ENCODE measurements at regions not wholly inside any gene's neighbourhood (a gene's known extent, or its start where the extent isn't known, plus 50 kb on each side); places are given as distances from the start of the nearest gene placed in this dataset.

DNA sequence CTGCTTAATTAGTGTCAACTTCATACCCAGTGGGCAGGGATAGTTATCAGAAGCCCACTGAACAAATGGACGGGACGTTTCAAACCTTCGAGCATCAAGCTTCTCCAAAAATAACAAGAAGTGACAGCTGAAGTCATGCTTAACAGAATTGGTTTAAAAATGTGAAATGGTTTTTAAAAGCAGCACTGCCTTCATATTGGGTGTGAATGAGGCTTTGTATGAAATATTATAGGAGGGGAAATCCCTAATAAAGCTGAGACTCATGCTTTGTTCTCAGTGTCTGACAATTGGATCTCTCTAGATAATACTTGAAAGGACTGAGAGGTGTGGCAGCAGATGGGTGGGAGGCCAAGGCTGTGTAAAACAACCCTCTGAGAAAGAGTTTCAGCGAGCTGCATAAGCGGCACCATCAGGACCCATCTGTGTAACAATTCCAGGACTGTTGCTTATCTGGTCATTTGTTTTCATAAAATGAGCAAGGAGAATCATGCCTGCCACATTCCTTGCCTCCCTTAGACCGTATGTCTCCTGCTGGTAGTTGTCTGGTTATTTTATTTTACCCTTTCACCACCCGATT, 667.7 kb downstream of the DIAPH3 start:
- Mint-ChIP-seq H3K4me3 (no peak overlapping the region), H3K36me3 (no peaks in the 10 kb centered on the region), H3K9me3 (no peaks in the 10 kb centered on the region), H3K27ac (no peak overlapping the region), H3K27me3 (no peaks in the 10 kb centered on the region), H3K4me1 (peaks cover 0 to 2% (median 0%) of the 10 kb centered on the region in 3 donors)
- Histone ChIP-seq H3K27me3 (replicated peaks in 1 of 2; ENCODE audit: control insufficient read depth in 2 of 2, extremely low read depth in 1 of 2, insufficient read depth in 2 of 2, low read length in 1 of 2) (no peaks in the 10 kb centered on the region), H3K4me1 (ENCODE audit: control insufficient read depth in 1 of 2, extremely low read depth in 1 of 2, insufficient read depth in 2 of 2, low read length in 2 of 2) (no peaks in the 10 kb centered on the region), H3K36me3 (ENCODE audit: control insufficient read depth in 2 of 2, extremely low read depth in 1 of 2, insufficient read depth in 1 of 2, low read length in 1 of 2) (no peaks in the 10 kb centered on the region), H3K9me3 (no peaks in the 10 kb centered on the region), H3K27ac (ENCODE audit: low read length) (no peak overlapping the region), H3K4me3 (ENCODE audit: control insufficient read depth in 1 of 2, extremely low read depth in 1 of 2, low read length in 1 of 2) (no peak overlapping the region)
- ChIA-PET POLR2A (no interaction called here), CTCF (no interaction called here)
- DNase-seq (no peak), ATAC-seq (replicated peaks in 1 of 4) (no peak)
- WGBS (ENCODE audit: insufficient coverage), result 85% methylated on average over 2 of the region's 7 CpGs

DNA sequence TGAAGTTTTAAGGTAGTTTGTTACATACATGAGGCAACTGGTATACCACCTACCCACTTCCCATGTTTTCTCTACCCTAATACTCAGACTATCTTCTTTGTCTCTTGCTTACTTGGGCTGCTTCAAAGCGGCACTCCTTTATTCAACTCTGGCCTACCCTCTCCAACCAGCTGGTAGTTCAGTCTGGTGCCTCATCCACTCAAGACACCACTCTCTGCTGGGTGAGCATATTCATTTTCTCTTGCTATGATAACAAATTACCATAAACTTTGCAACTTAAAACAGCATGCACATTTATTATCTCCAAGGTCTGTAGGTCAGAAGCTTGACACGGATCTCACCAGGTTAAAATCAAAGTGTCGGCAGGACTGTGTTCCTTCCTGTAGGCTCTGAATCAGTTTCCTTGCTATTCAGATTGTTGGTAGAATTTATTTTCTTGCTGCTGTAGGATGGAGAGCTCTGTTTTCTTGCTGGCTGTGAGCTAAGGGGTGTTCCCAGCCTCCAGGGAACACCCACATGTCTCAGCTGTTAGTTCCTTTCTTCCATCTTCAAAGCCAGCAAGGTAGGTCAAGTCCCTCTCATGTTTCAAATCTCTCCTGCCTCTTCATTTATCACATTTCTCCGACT, 666.0 kb downstream of the DIAPH3 start:
- H3K36me3 ChIP-seq (ENCODE audit: control insufficient read depth in 2 of 2, extremely low read depth in 1 of 2, insufficient read depth in 1 of 2, low read length in 1 of 2), result no peaks in the 10 kb centered on the region
- no peaks in the 10 kb centered on the region for H3K9me3 ChIP-seq
- H3K27me3 ChIP-seq (replicated peaks in 1 of 2; ENCODE audit: control insufficient read depth in 2 of 2, extremely low read depth in 1 of 2, insufficient read depth in 2 of 2, low read length in 1 of 2), result no peaks in the 10 kb centered on the region
- H3K27me3 Mint-ChIP-seq, result no peaks in the 10 kb centered on the region
- H3K27ac Mint-ChIP-seq, result no peak overlapping the region
- ChIA-PET CTCF (no interaction called here), POLR2A (interaction anchor here in 1 of 2 donors (0.6 kb wide), 1 partner anchor 30 kb away, joined by 3 read pairs; no protein-coding TSS in a partner anchor)
- H3K4me1 Mint-ChIP-seq, result peaks cover 0 to 2% (median 0%) of the 10 kb centered on the region in 3 donors
- no peak overlapping the region for H3K4me3 Mint-ChIP-seq
- no peaks in the 10 kb centered on the region for H3K4me1 ChIP-seq (ENCODE audit: control insufficient read depth in 1 of 2, extremely low read depth in 1 of 2, insufficient read depth in 2 of 2, low read length in 2 of 2)
- no peaks in the 10 kb centered on the region for H3K9me3 Mint-ChIP-seq
- H3K36me3 Mint-ChIP-seq, result no peaks in the 10 kb centered on the region
- DNase-seq, result no peak
- H3K27ac ChIP-seq (ENCODE audit: low read length), result no peak overlapping the region
- no peak for ATAC-seq (replicated peaks in 1 of 4)
- no peak overlapping the region for H3K4me3 ChIP-seq (ENCODE audit: control insufficient read depth in 1 of 2, extremely low read depth in 1 of 2, low read length in 1 of 2)
- WGBS (ENCODE audit: insufficient coverage), result 100% methylated on average over 3 of the region's 4 CpGs

DNA sequence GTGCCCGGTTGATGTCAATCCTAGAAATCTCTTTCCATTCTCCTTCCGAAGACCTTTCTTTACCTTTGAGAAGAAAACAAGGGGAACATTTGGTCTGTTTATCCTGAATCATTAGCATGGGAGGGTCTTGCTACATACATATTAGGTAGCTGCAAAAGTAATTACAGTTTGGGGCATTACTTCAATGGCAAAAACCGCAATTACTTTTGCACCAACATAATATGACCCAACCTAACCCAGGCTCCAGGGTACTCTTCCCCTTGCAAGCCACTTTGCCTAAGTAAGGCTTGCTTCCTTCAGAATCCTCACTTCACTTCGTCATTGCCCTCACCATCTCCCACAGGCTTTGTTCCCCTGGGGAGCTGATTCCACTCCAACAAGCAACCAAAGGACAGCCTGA, 662.7 kb downstream of the DIAPH3 start:
- Histone ChIP-seq H3K4me3 (ENCODE audit: control insufficient read depth in 1 of 2, extremely low read depth in 1 of 2, low read length in 1 of 2) (no peak overlapping the region), H3K9me3 (no peaks in the 10 kb centered on the region), H3K27me3 (replicated peaks in 1 of 2; ENCODE audit: control insufficient read depth in 2 of 2, extremely low read depth in 1 of 2, insufficient read depth in 2 of 2, low read length in 1 of 2) (no peaks in the 10 kb centered on the region), H3K27ac (ENCODE audit: low read length) (no peak overlapping the region), H3K36me3 (ENCODE audit: control insufficient read depth in 2 of 2, extremely low read depth in 1 of 2, insufficient read depth in 1 of 2, low read length in 1 of 2) (no peaks in the 10 kb centered on the region), H3K4me1 (ENCODE audit: control insufficient read depth in 1 of 2, extremely low read depth in 1 of 2, insufficient read depth in 2 of 2, low read length in 2 of 2) (no peaks in the 10 kb centered on the region)
- H3K4me3 Mint-ChIP-seq, result no peak overlapping the region
- ATAC-seq (replicated peaks in 1 of 4) (no peak), DNase-seq (no peak)
- CTCF ChIA-PET, result no interaction called here
- POLR2A ChIA-PET, result no interaction called here
- no peaks in the 10 kb centered on the region for H3K27me3 Mint-ChIP-seq
- WGBS (ENCODE audit: insufficient coverage), result 83% methylated on average over 2 of the region's 4 CpGs
- H3K27ac Mint-ChIP-seq, result no peak overlapping the region
- no peaks in the 10 kb centered on the region for H3K4me1 Mint-ChIP-seq
- no peaks in the 10 kb centered on the region for H3K9me3 Mint-ChIP-seq
- H3K36me3 Mint-ChIP-seq, result no peaks in the 10 kb centered on the region

DNA sequence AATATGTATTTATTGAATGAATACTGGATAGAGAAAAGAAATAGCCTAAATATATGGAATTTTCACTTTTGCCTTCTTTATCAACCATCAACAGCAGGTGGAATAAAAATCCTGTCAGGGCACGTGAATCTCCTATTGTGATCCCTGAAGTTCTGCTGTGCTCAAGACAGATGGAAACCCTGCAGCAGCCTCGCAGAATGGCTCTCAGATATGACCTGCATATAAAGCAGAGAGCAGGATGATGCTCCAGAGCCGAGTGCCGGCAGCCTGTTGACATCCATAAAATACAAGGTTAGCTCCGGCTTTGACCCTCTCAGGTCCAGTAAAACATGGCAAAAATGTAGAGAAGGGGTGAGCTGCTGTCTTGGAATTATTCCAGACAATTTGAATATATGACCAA, 659.3 kb downstream of the DIAPH3 start:
- Mint-ChIP-seq H3K27ac (no peak overlapping the region), H3K9me3 (no peaks in the 10 kb centered on the region), H3K4me3 (no peak overlapping the region), H3K36me3 (no peaks in the 10 kb centered on the region), H3K27me3 (no peaks in the 10 kb centered on the region), H3K4me1 (no peaks in the 10 kb centered on the region)
- ChIA-PET CTCF (no interaction called here), POLR2A (no interaction called here)
- Histone ChIP-seq H3K36me3 (ENCODE audit: control insufficient read depth in 2 of 2, extremely low read depth in 1 of 2, insufficient read depth in 1 of 2, low read length in 1 of 2) (no peaks in the 10 kb centered on the region), H3K4me1 (ENCODE audit: control insufficient read depth in 1 of 2, extremely low read depth in 1 of 2, insufficient read depth in 2 of 2, low read length in 2 of 2) (no peaks in the 10 kb centered on the region), H3K4me3 (ENCODE audit: control insufficient read depth in 1 of 2, extremely low read depth in 1 of 2, low read length in 1 of 2) (no peak overlapping the region), H3K27ac (ENCODE audit: low read length) (no peak overlapping the region), H3K9me3 (no peaks in the 10 kb centered on the region), H3K27me3 (replicated peaks in 1 of 2; ENCODE audit: control insufficient read depth in 2 of 2, extremely low read depth in 1 of 2, insufficient read depth in 2 of 2, low read length in 1 of 2) (no peaks in the 10 kb centered on the region)
- ATAC-seq (replicated peaks in 1 of 4) (no peak), DNase-seq (no peak)
- WGBS (ENCODE audit: insufficient coverage), result 69% methylated on average over 2 of the region's 5 CpGs

DNA sequence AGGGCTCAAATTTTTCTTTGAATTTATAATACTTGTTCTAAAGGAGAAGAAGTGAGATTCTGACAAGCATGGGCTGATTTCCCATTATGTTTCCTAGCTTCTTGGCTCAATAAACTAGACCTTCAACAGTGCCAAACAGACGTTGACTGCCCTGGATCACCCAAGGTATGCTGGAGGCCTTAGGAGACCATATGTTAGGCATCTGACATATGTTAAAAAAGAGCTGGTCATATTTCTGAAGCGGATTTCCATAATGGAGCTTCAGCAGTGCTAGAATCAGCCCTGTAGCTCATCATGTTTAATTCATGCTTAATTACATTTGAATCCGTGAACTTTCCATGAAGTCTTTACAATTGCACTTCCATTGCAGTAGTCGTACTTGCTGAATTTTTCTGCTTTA, 653.3 kb downstream of the DIAPH3 start:
- Histone ChIP-seq H3K27ac (ENCODE audit: low read length) (no peak overlapping the region), H3K4me3 (ENCODE audit: control insufficient read depth in 1 of 2, extremely low read depth in 1 of 2, low read length in 1 of 2) (no peak overlapping the region), H3K27me3 (replicated peaks in 1 of 2; ENCODE audit: control insufficient read depth in 2 of 2, extremely low read depth in 1 of 2, insufficient read depth in 2 of 2, low read length in 1 of 2) (no peaks in the 10 kb centered on the region), H3K9me3 (no peaks in the 10 kb centered on the region), H3K36me3 (ENCODE audit: control insufficient read depth in 2 of 2, extremely low read depth in 1 of 2, insufficient read depth in 1 of 2, low read length in 1 of 2) (no peaks in the 10 kb centered on the region), H3K4me1 (ENCODE audit: control insufficient read depth in 1 of 2, extremely low read depth in 1 of 2, insufficient read depth in 2 of 2, low read length in 2 of 2) (no peaks in the 10 kb centered on the region)
- no peaks in the 10 kb centered on the region for H3K4me1 Mint-ChIP-seq
- ChIA-PET POLR2A (no interaction called here), CTCF (no interaction called here)
- no peak overlapping the region for H3K27ac Mint-ChIP-seq
- H3K4me3 Mint-ChIP-seq, result no peak overlapping the region
- ATAC-seq (replicated peaks in 1 of 4) (no peak), DNase-seq (no peak)
- 100% methylated on average over 2 of the region's 4 CpGs for WGBS (ENCODE audit: insufficient coverage)
- H3K27me3 Mint-ChIP-seq, result no peaks in the 10 kb centered on the region
- H3K36me3 Mint-ChIP-seq, result no peaks in the 10 kb centered on the region
- no peaks in the 10 kb centered on the region for H3K9me3 Mint-ChIP-seq

DNA sequence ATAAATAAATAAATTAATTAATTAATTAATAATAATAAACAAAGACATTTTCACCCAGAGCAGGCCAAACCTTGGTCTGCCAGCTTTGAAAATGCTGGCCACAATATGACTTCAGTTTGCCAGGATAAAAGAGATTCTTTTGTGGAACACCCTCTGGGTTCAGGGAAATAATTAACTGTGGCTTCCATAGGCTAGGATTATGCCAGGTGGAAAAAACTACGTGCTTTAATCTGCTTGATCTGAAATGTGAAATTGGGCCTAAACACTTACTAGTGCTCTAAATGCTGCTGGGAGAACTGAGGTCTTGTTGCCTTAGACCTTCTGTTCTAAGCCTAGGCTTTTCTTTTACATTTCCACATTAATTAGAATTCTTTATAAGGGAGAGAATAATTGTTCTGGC, 650.0 kb downstream of the DIAPH3 start:
- H3K4me3 Mint-ChIP-seq, result no peak overlapping the region
- no peak overlapping the region for H3K4me3 ChIP-seq (ENCODE audit: control insufficient read depth in 1 of 2, extremely low read depth in 1 of 2, low read length in 1 of 2)
- no peaks in the 10 kb centered on the region for H3K27me3 Mint-ChIP-seq
- H3K9me3 Mint-ChIP-seq, result no peaks in the 10 kb centered on the region
- no peak overlapping the region for H3K27ac ChIP-seq (ENCODE audit: low read length)
- H3K27me3 ChIP-seq (replicated peaks in 1 of 2; ENCODE audit: control insufficient read depth in 2 of 2, extremely low read depth in 1 of 2, insufficient read depth in 2 of 2, low read length in 1 of 2), result no peaks in the 10 kb centered on the region
- H3K4me1 Mint-ChIP-seq, result no peaks in the 10 kb centered on the region
- H3K4me1 ChIP-seq (ENCODE audit: control insufficient read depth in 1 of 2, extremely low read depth in 1 of 2, insufficient read depth in 2 of 2, low read length in 2 of 2), result no peaks in the 10 kb centered on the region
- no CpG with 5 or more reads among the region's 1 CpG for WGBS (ENCODE audit: insufficient coverage)
- ChIA-PET CTCF (no interaction called here), POLR2A (no interaction called here)
- H3K36me3 Mint-ChIP-seq, result no peaks in the 10 kb centered on the region
- H3K27ac Mint-ChIP-seq, result no peak overlapping the region
- no peaks in the 10 kb centered on the region for H3K9me3 ChIP-seq
- no peak for DNase-seq
- H3K36me3 ChIP-seq (ENCODE audit: control insufficient read depth in 2 of 2, extremely low read depth in 1 of 2, insufficient read depth in 1 of 2, low read length in 1 of 2), result no peaks in the 10 kb centered on the region
- ATAC-seq (replicated peaks in 1 of 4), result no peak

DNA sequence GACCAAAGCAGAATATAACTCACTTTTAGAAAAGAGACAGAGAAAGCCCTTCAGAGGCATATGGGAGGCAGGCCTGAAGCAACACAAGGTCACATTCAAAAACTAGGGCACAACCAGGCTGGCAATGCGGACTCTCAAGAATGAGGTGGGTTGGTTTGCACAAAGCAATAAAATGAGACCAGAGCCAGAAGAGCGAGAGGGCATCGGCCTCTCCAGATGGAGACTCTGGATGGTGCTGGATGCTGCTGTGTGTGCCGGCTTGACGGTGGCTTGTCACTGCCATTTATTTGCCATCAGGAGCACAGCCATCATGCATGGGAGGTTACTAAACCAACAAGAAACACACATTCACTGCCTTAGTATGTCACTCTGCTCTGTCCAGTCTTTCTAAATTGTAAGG, 649.4 kb downstream of the DIAPH3 start:
- Mint-ChIP-seq H3K36me3 (no peaks in the 10 kb centered on the region), H3K4me3 (no peak overlapping the region), H3K27ac (no peak overlapping the region), H3K4me1 (no peaks in the 10 kb centered on the region), H3K27me3 (no peaks in the 10 kb centered on the region), H3K9me3 (no peaks in the 10 kb centered on the region)
- H3K36me3 ChIP-seq (ENCODE audit: control insufficient read depth in 2 of 2, extremely low read depth in 1 of 2, insufficient read depth in 1 of 2, low read length in 1 of 2), result no peaks in the 10 kb centered on the region
- 98% methylated on average over 4 of the region's 5 CpGs for WGBS (ENCODE audit: insufficient coverage)
- H3K4me3 ChIP-seq (ENCODE audit: control insufficient read depth in 1 of 2, extremely low read depth in 1 of 2, low read length in 1 of 2), result no peak overlapping the region
- ChIA-PET POLR2A (no interaction called here), CTCF (no interaction called here)
- no peak overlapping the region for H3K27ac ChIP-seq (ENCODE audit: low read length)
- no peaks in the 10 kb centered on the region for H3K27me3 ChIP-seq (replicated peaks in 1 of 2; ENCODE audit: control insufficient read depth in 2 of 2, extremely low read depth in 1 of 2, insufficient read depth in 2 of 2, low read length in 1 of 2)
- no peaks in the 10 kb centered on the region for H3K4me1 ChIP-seq (ENCODE audit: control insufficient read depth in 1 of 2, extremely low read depth in 1 of 2, insufficient read depth in 2 of 2, low read length in 2 of 2)
- no peak for ATAC-seq (replicated peaks in 1 of 4)
- no peaks in the 10 kb centered on the region for H3K9me3 ChIP-seq
- DNase-seq, result no peak

Data from T-cell (primary cell).